ENCODE measurements at regions not wholly inside any gene's neighbourhood (a gene's known extent, or its start where the extent isn't known, plus 50 kb on each side); places are given as distances from the start of the nearest gene placed in this dataset.
A peak's percentile ranks its signal among the peaks of the same experiment; 100 is the strongest.

- Histone ChIP-seq H3K18ac (ENCODE audit: extremely low read depth, low read length) (no peak overlapping the region), H2BK120ac (replicated peaks; ENCODE audit: low read depth, low read length) (no peak overlapping the region), H4K8ac (ENCODE audit: extremely low read depth, insufficient read depth, low read length) (no peak overlapping the region), H2BK5ac (ENCODE audit: low read depth, low read length) (no peak overlapping the region), H2BK20ac (ENCODE audit: low read length) (no peak overlapping the region), H3K27ac (ENCODE audit: low read depth, low read length) (no peak overlapping the region), H3K56ac (replicated peaks; ENCODE audit: insufficient read length, low read depth, low read length) (no peak overlapping the region), H3K4me2 (ENCODE audit: insufficient read depth in 1 of 2, low read depth in 2 of 2, low read length in 2 of 2) (no peak overlapping the region), H3K4me1 (replicated peaks in 1 of 4; ENCODE audit: control insufficient read depth in 3 of 4, insufficient read depth in 4 of 4, low read length in 3 of 4) (no peaks in the 10 kb centered on the region), H3K79me1 (ENCODE audit: low read depth, low read length) (no peaks in the 10 kb centered on the region), H3K9me3 (ENCODE audit: insufficient read depth in 2 of 2, low read depth in 1 of 2, low read length in 1 of 2) (no peaks in the 10 kb centered on the region), H2AK5ac (ENCODE audit: low read depth, low read length) (no peak overlapping the region), H4K20me1 (replicated peaks in 1 of 2; ENCODE audit: control insufficient read depth in 1 of 2, insufficient read depth in 2 of 2, low read length in 2 of 2) (no peaks in the 10 kb centered on the region), H3K27me3 (replicated peaks in 1 of 4; ENCODE audit: control insufficient read depth in 3 of 4, extremely low read depth in 1 of 4, insufficient read depth in 3 of 4, low read length in 3 of 4) (peaks cover 0 to 10% (median 5%) of the 10 kb centered on the region in 4 experiments; a peak in 6 of 7 replicates), H3K4me3 (ENCODE audit: extremely low read depth in 1 of 4, insufficient read depth in 2 of 4, low read depth in 3 of 4, low read length in 4 of 4) (no peak overlapping the region), H2BK12ac (ENCODE audit: low read depth, low read length) (no peak overlapping the region), H4K91ac (replicated peaks; ENCODE audit: insufficient read length, low read length) (no peak overlapping the region), H2BK15ac (ENCODE audit: low read length) (no peak overlapping the region), H3K9ac (replicated peaks in 1 of 4; ENCODE audit: extremely low read depth in 1 of 4, low read depth in 3 of 4, low read length in 3 of 4) (no peak overlapping the region), H3K14ac (ENCODE audit: insufficient read length) (no peak overlapping the region), H3K23me2 (ENCODE audit: low read depth, low read length) (peaks cover 6% of the 10 kb centered on the region), H4K5ac (ENCODE audit: insufficient read length, low read depth, low read length) (no peak overlapping the region), H3K79me2 (ENCODE audit: control insufficient read depth in 1 of 2, insufficient read depth in 2 of 2, low read length in 2 of 2) (no peaks in the 10 kb centered on the region), H2AFZ (ENCODE audit: low read length) (no peak overlapping the region), H3K4ac (replicated peaks; ENCODE audit: insufficient read length, low read depth, low read length) (no peak overlapping the region), H3K23ac (ENCODE audit: insufficient read length) (no peak overlapping the region), H3K36me3 (ENCODE audit: control insufficient read depth in 2 of 4, insufficient read depth in 4 of 4, low read length in 3 of 4) (no peaks in the 10 kb centered on the region)
- 58% methylated on average over 2 of the region's 2 CpGs; no CpG with 5 or more reads in 1 of the 2 experiments for WGBS, 2 experiments (ENCODE audit: extremely low coverage in 1 of 2, insufficient coverage in 1 of 2, insufficient read length in 1 of 2, insufficient replicate concordance in 2 of 2, low coverage in 1 of 2, low lambda C conversion rate in 2 of 2, missing lambda C conversion rate in 1 of 2)
- DNase-seq (ENCODE audit: low read depth in 1 of 2, low spot score in 2 of 2) = no peak
- POLR2A ChIA-PET (ENCODE audit: partially characterized antibody) = no interaction called here
- CTCF ChIA-PET (ENCODE audit: partially characterized antibody) = interaction anchor here (0.6 to 4.5 kb wide), 18 partner anchors 14 to 406 kb away, joined by 3 to 17 read pairs (median 3); no protein-coding TSS in a partner anchor
- no peak for FAIRE-seq
- TF ChIP-seq, protein P1, sequence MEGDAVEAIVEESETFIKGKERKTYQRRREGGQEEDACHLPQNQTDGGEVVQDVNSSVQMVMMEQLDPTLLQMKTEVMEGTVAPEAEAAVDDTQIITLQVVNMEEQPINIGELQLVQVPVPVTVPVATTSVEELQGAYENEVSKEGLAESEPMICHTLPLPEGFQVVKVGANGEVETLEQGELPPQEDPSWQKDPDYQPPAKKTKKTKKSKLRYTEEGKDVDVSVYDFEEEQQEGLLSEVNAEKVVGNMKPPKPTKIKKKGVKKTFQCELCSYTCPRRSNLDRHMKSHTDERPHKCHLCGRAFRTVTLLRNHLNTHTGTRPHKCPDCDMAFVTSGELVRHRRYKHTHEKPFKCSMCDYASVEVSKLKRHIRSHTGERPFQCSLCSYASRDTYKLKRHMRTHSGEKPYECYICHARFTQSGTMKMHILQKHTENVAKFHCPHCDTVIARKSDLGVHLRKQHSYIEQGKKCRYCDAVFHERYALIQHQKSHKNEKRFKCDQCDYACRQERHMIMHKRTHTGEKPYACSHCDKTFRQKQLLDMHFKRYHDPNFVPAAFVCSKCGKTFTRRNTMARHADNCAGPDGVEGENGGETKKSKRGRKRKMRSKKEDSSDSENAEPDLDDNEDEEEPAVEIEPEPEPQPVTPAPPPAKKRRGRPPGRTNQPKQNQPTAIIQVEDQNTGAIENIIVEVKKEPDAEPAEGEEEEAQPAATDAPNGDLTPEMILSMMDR (IDR thresholded peaks at IDR 0.05; ENCODE audit: control extremely low read depth in 1 of 3, insufficient read depth in 1 of 3, low read depth in 1 of 3, low read length in 3 of 3) = peak in 2 of 3 experiments; percentile 33 to 34; a peak in 3 of 4 replicates
- peak; percentile 6 to 23; a peak in 2 of 4 replicates for TF ChIP-seq RAD21 (IDR thresholded peaks at IDR 0.05 in 1 of 2, conservative IDR thresholded peaks at IDR 0.05 in 1 of 2; ENCODE audit: low read depth in 2 of 2, low read length in 2 of 2)
- no peak for TF ChIP-seq ATF3 (IDR thresholded peaks at IDR 0.05; ENCODE audit: insufficient read depth, low read depth, low read length)
These were observed 471.4 kb downstream of the XPNPEP1 start for GRCh38 chr10:109451879-109452278.
